Stimulated activated naive B cell treated with anti-CD40 and anti-IgM and Interleukin-4, amounts not matched to agents 10 μg/mL and 1 μg/mL and 100 μg/mL, for 72 hours (primary cell): ENCODE measurements at regions not wholly inside any gene's neighbourhood (a gene's known extent, or its start where the extent isn't known, plus 50 kb on each side); places are given as distances from the start of the nearest gene placed in this dataset.
"Not testable (repeated sequence)": the region's sequence is repeated elsewhere in the genome, so short reads cannot be mapped to it uniquely, and the experiment has no call there.

Source experiments
- ATAC-seq, 2 donors: fragments of 150-1000 bp; cut with Tn5 transposase; replicated peaks; 2 replicates each; pipeline ENCODE4 v1.10.0; 2021; ENCODE audit warnings: moderate library complexity in 1 of 2
- DNase-seq: peaks from one replicate; pipeline ENCODE4 v3.0.0; 2021
- H3K27ac Mint-ChIP-seq: one replicate; pipeline ENCODE4 v1.8.0; 2022; ENCODE audit warnings: mild to moderate bottlenecking, mixed read lengths
- H3K27me3 Mint-ChIP-seq, 2 donors: one replicate each; pipeline ENCODE4 v1.8.0; 2022; ENCODE audit warnings: mixed read lengths in 2 of 2
- H3K36me3 Mint-ChIP-seq, 2 donors: one replicate each; pipeline ENCODE4 v1.8.0; 2022; ENCODE audit warnings: mixed read lengths in 2 of 2, mild to moderate bottlenecking in 1 of 2
- H3K4me1 Mint-ChIP-seq, 2 donors: one replicate each; pipeline ENCODE4 v1.8.0; 2022; ENCODE audit warnings: mixed read lengths in 2 of 2, mild to moderate bottlenecking in 1 of 2
- H3K4me3 Mint-ChIP-seq, 2 donors: one replicate each; pipeline ENCODE4 v1.8.0; 2022; ENCODE audit warnings: mild to moderate bottlenecking in 2 of 2, mixed read lengths in 2 of 2, moderate library complexity in 1 of 2
- H3K9me3 Mint-ChIP-seq, 2 donors: one replicate each; pipeline ENCODE4 v1.8.0; 2022; ENCODE audit warnings: mixed read lengths in 2 of 2, mild to moderate bottlenecking in 1 of 2

DNA sequence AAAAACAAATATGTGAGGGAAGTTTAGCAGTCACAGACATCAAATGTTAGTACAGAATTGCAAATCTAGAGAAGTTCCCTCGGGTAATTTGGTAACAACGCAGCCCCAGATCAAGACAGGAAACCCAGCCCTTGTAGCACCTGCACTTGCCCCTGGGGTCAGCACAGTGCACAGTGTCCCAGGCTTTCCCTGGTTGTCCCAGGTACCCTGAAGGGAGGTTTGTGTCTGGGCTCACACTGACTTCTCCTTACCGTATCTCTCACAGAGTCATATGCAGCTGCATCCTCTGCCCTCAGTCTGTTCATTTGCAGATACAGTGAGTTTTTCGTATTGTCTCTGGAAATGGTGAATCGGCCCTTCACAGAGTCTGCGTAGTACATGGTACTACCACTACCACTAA lies 528.9 kb downstream of the TMEM121 start:
- ATAC-seq (no peak), DNase-seq (no peak)
- no peaks in the 10 kb centered on the region for H3K9me3 Mint-ChIP-seq
- H3K36me3 Mint-ChIP-seq = no peaks in the 10 kb centered on the region
- no peak overlapping the region for H3K27ac Mint-ChIP-seq
- H3K27me3 Mint-ChIP-seq = no peaks in the 10 kb centered on the region
- H3K4me1 Mint-ChIP-seq = peaks cover 0 to 10% of the 10 kb centered on the region in 2 donors
- H3K4me3 Mint-ChIP-seq = no peak overlapping the region

GRCh38 chr14:106058342-106058741 lies 532.0 kb downstream of the TMEM121 start:
- Mint-ChIP-seq H3K27me3 (no peaks in the 10 kb centered on the region), H3K9me3 (no peaks in the 10 kb centered on the region), H3K4me3 (no peak overlapping the region), H3K36me3 (no peaks in the 10 kb centered on the region), H3K4me1 (peaks cover 3 to 25% of the 10 kb centered on the region in 2 donors), H3K27ac (no peak overlapping the region)
- ATAC-seq = no peak
- DNase-seq = no peak

- Mint-ChIP-seq H3K9me3 (no peaks in the 10 kb centered on the region), H3K4me3 (no peak overlapping the region), H3K27ac (no peak overlapping the region), H3K27me3 (peaks cover 0 to under 1% of the 10 kb centered on the region in 2 donors), H3K4me1 (peaks cover 3 to 17% of the 10 kb centered on the region in 2 donors), H3K36me3 (no peaks in the 10 kb centered on the region)
- no peak for ATAC-seq
- no peak for DNase-seq
Measured at GRCh38 chr14:106060276-106060975, 534.0 kb downstream of the TMEM121 start.

DNA sequence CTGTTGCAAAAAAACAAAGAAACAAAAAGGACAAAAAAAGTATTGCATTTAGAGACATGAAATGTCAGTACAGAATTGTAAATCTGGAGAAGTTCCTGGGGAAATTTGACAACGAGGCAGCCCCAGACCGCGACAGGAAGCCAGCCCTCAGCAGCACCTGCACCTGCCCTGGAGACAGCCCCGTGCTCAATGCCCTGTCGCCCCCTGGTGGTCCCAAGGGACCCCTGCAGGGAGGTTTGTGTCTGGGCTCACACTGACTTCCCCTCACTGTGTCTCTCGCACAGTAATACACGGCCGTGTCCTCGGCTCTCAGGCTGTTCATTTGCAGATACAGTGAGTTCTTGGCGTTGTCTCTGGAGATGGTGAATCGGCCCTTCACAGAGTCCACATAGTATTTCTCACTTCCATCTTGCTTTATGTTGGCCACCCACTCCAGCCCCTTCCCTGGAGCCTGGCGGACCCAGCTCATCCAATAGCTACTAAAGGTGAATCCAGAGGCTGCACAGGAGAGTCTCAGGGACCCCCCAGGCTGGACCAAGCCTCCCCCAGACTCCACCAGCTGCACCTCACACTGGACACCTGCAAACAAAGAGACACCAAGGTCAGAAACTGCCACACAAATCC lies 535.6 kb downstream of the TMEM121 start:
- peak overlapping the region; percentile 72 to 75 for H3K4me3 Mint-ChIP-seq
- not testable (repeated sequence) for H3K9me3 Mint-ChIP-seq, H3K36me3 Mint-ChIP-seq, H3K27me3 Mint-ChIP-seq
- peaks cover 3 to 15% of the 10 kb centered on the region in 2 donors for H3K4me1 Mint-ChIP-seq
- H3K27ac Mint-ChIP-seq = peak overlapping the region; percentile 59
- DNase-seq (peak; percentile 40), ATAC-seq (peak; percentile 63 to 75)

DNA sequence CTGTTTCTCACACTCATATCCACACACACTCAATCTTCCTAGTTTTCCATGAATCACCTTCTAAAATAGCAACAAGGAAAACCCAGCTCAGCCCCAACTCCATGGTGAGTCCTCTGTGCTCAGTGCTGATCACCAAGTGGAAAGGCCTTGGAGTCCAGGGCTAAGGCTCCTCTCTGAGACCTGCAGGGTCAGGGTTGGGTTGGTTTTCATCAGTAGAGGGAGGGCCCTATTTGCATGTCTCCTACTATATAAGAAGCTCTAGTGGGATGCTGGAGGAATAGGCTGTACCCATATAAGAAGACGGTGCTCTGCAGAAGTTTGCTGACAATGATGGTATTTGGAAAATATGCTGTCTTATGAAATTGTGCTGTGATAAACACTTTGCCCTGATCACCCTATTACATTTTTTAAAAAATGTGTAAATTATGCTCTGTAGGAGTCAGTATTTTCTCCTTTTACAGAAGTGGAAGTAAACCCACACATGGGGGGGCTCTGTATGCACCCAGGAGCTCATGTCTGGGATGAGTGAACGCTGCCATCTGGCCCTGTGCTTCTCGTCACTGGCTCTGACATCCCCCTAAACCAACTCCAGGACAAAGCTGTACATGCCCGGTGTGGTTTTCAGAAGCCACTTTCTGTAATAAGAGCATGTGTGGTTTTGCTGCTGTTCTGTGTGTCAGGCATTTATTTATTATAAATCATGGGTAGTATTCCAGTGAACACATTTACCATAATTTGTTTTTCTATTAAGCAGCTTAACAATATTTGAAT lies 536.3 kb downstream of the TMEM121 start:
- no peaks in the 10 kb centered on the region for H3K36me3 Mint-ChIP-seq

GRCh38 chr14:106067935-106068334 lies 541.6 kb downstream of the TMEM121 start:
- ATAC-seq = peak; percentile 58 to 62
- H3K27ac Mint-ChIP-seq = no peak overlapping the region
- no peak for DNase-seq
- no peak overlapping the region for H3K4me3 Mint-ChIP-seq
- H3K27me3 Mint-ChIP-seq = peaks cover 0 to 7% of the 10 kb centered on the region in 2 donors
- H3K36me3 Mint-ChIP-seq = no peaks in the 10 kb centered on the region
- no peaks in the 10 kb centered on the region for H3K9me3 Mint-ChIP-seq
- H3K4me1 Mint-ChIP-seq = peaks cover 5 to 10% of the 10 kb centered on the region in 2 donors

More for the DNA sequence above, 536.3 kb downstream of the TMEM121 start:
- H3K4me3 Mint-ChIP-seq = peak overlapping the region; percentile 72 to 75
- no peaks in the 10 kb centered on the region for H3K9me3 Mint-ChIP-seq
- peak in 1 of 2 donors; percentile 41 for ATAC-seq
- DNase-seq = no peak
- peaks cover 0 to 3% of the 10 kb centered on the region in 2 donors for H3K27me3 Mint-ChIP-seq
- H3K27ac Mint-ChIP-seq = peak overlapping the region; percentile 59
- peaks cover 3 to 15% of the 10 kb centered on the region in 2 donors for H3K4me1 Mint-ChIP-seq

GRCh38 chr14:106069804-106070625 lies 543.6 kb downstream of the TMEM121 start:
- Mint-ChIP-seq H3K36me3 (no peaks in the 10 kb centered on the region), H3K27ac (no peak overlapping the region), H3K4me1 (peaks cover 5 to 10% of the 10 kb centered on the region in 2 donors), H3K4me3 (no peak overlapping the region), H3K27me3 (peaks cover 0 to 7% of the 10 kb centered on the region in 2 donors), H3K9me3 (no peaks in the 10 kb centered on the region)
- ATAC-seq (peak in 1 of 2 donors; percentile 41), DNase-seq (no peak)

GRCh38 chr14:106080922-106081321 lies 554.5 kb downstream of the TMEM121 start:
- no peak overlapping the region for H3K27ac Mint-ChIP-seq

GRCh38 chr14:106081721-106082120 lies 555.3 kb downstream of the TMEM121 start:
- H3K36me3 Mint-ChIP-seq, H3K27ac Mint-ChIP-seq, H3K27me3 Mint-ChIP-seq: not testable (repeated sequence)

More at GRCh38 chr14:106080922-106081321, 554.5 kb downstream of the TMEM121 start:
- H3K27me3 Mint-ChIP-seq = peaks cover 0 to 4% of the 10 kb centered on the region in 2 donors
- no peak overlapping the region for H3K4me3 Mint-ChIP-seq
- H3K4me1 Mint-ChIP-seq = no peaks in the 10 kb centered on the region
- H3K36me3 Mint-ChIP-seq = no peaks in the 10 kb centered on the region
- H3K9me3 Mint-ChIP-seq = no peaks in the 10 kb centered on the region
- DNase-seq (no peak), ATAC-seq (no peak)

DNA sequence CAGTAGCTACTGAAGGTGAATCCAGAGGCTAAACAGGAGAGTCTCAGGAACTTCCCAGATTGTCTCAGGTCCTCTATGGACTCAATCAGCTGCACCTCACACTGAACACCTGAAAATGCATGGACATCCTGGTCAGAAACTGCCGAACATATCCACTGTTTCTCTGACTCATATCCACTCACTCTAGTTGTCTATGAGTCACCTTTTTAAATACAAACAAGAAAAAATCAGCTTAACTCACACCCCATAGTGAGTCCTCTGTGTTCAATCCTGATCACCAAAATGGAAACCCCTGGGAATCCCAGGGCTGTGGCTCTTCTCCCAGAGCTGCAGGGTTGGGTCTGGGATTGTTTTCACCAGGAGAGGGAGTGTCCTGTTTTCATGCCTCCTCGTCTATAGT lies 556.7 kb downstream of the TMEM121 start:
- DNase-seq (no peak), ATAC-seq (no peak)
- peaks cover 0 to 7% of the 10 kb centered on the region in 2 donors for H3K4me1 Mint-ChIP-seq
- H3K9me3 Mint-ChIP-seq = no peaks in the 10 kb centered on the region
- H3K27me3 Mint-ChIP-seq = peaks cover 0 to 4% of the 10 kb centered on the region in 2 donors
- no peaks in the 10 kb centered on the region for H3K36me3 Mint-ChIP-seq
- no peak overlapping the region for H3K27ac Mint-ChIP-seq
- H3K4me3 Mint-ChIP-seq = no peak overlapping the region

More at GRCh38 chr14:106081721-106082120, 555.3 kb downstream of the TMEM121 start:
- not testable (repeated sequence) for H3K4me3 Mint-ChIP-seq, ATAC-seq, DNase-seq, H3K4me1 Mint-ChIP-seq, H3K9me3 Mint-ChIP-seq

- DNase-seq = no peak
Measured at GRCh38 chr14:106087837-106088236, 561.5 kb downstream of the TMEM121 start.

DNA sequence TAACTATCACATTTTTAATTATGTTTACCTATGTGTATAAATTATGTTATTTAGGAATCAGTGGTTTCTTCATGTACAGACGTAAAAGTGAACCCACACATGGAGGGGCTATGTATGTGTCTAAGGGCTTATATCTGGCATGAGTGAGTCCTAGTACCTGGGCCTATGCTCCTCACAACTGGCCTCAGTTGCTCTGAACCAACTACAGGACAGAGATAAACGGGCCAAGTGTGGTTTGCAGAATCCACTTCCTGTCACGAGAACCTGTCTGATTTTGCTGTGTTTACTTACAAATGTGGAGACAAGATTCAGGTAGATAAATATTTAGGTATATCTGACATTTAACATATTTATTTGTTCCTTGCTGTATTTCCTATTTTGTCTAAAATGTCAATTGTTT lies 562.5 kb downstream of the TMEM121 start:
- H3K36me3 Mint-ChIP-seq, H3K4me3 Mint-ChIP-seq, ATAC-seq, H3K9me3 Mint-ChIP-seq, H3K27ac Mint-ChIP-seq, DNase-seq, H3K4me1 Mint-ChIP-seq, H3K27me3 Mint-ChIP-seq: not testable (repeated sequence)

More at GRCh38 chr14:106087837-106088236, 561.5 kb downstream of the TMEM121 start:
- peaks cover 0 to 10% of the 10 kb centered on the region in 2 donors for H3K4me1 Mint-ChIP-seq
- H3K9me3 Mint-ChIP-seq = no peaks in the 10 kb centered on the region
- H3K27ac Mint-ChIP-seq = no peak overlapping the region
- peak overlapping the region in 1 of 2 donors; percentile 21 for H3K4me3 Mint-ChIP-seq
- no peaks in the 10 kb centered on the region for H3K36me3 Mint-ChIP-seq
- no peak for ATAC-seq
- H3K27me3 Mint-ChIP-seq = peaks cover 0 to under 1% of the 10 kb centered on the region in 2 donors

DNA sequence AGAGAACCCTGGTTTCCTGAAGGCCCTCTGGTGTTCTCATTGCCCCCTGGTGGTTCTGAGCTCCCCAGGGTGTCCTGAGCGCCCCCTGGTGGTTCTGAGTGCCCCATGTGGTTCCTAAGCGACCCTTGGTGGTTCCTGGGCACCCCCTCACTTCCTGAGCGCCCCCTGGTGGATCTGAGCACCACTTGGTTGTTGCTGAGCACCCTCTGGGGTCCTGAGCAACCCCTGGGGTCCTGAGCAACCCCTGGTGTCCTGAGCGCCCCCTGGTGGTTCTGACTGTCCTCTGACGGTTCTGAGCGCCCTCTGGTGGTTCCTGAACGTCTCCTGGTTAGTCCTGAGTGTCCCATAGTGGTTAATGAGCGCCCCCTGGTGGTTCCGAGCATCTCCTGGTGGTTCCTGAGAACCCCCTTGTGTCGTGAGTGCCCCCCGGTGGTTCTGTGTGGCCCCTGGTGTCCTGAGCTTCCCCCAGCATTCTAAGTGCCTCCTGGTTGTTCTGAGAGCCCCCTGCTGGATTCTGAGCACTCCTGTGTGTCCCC lies 568.3 kb downstream of the TMEM121 start:
- no peaks in the 10 kb centered on the region for H3K27me3 Mint-ChIP-seq
- no peak overlapping the region for H3K4me3 Mint-ChIP-seq
- H3K27ac Mint-ChIP-seq = no peak overlapping the region
- DNase-seq = peak; percentile 59
- ATAC-seq = peak; percentile 60 to 89
- H3K9me3 Mint-ChIP-seq = no peaks in the 10 kb centered on the region
- H3K36me3 Mint-ChIP-seq = no peaks in the 10 kb centered on the region
- H3K4me1 Mint-ChIP-seq = no peaks in the 10 kb centered on the region
